HFF-Myc (cell line): ENCODE measurements at regions not wholly inside any gene's neighbourhood (a gene's known extent, or its start where the extent isn't known, plus 50 kb on each side); places are given as distances from the start of the nearest gene placed in this dataset.

Experiments
- DNase-seq: peaks from one replicate; pipeline ENCODE4 v3.0.0-alpha.2; 2011; ENCODE audit warnings: low read depth; ENCODE audit errors: extremely low read depth
- H3K4me3 ChIP-seq: replicated peaks from 2 replicates; pipeline ENCODE4 v1.5.1; 2011; ENCODE audit warnings: low read depth, mild to moderate bottlenecking, control low read depth, low read length
- CTCF ChIP-seq: IDR thresholded peaks from 2 replicates; pipeline ENCODE4 v1.5.1; 2012; ENCODE audit warnings: mild to moderate bottlenecking, low read depth, low read length, control low read depth; ENCODE audit errors: missing control alignments

- TF ChIP-seq CTCF, result no peak
- DNase-seq, result no peak
- no peak overlapping the region for H3K4me3 ChIP-seq
These were observed 374.7 kb downstream of the ZSWIM6 start for GRCh38 chr5:61706751-61707150.

GRCh38 chr5:61719124-61719523 is 387.1 kb downstream of the ZSWIM6 start:
- H3K4me3 ChIP-seq, result no peak overlapping the region
- DNase-seq, result no peak
- TF ChIP-seq CTCF, result no peak

GRCh38 chr5:61720829-61721228 is 388.8 kb downstream of the ZSWIM6 start:
- DNase-seq, result no peak
- TF ChIP-seq CTCF, result no peak
- no peak overlapping the region for H3K4me3 ChIP-seq

GRCh38 chr5:61724102-61724501 is 392.0 kb downstream of the ZSWIM6 start:
- no peak for DNase-seq
- no peak overlapping the region for H3K4me3 ChIP-seq
- no peak for TF ChIP-seq CTCF

- no peak for DNase-seq
These were observed 396.2 kb downstream of the ZSWIM6 start for GRCh38 chr5:61728287-61728686.

GRCh38 chr5:61730866-61731265 is 398.8 kb downstream of the ZSWIM6 start:
- TF ChIP-seq CTCF, result no peak
- DNase-seq, result no peak
- no peak overlapping the region for H3K4me3 ChIP-seq

More at GRCh38 chr5:61728287-61728686, 396.2 kb downstream of the ZSWIM6 start:
- no peak for TF ChIP-seq CTCF
- no peak overlapping the region for H3K4me3 ChIP-seq

GRCh38 chr5:61731267-61731945 is 399.3 kb downstream of the ZSWIM6 start:
- H3K4me3 ChIP-seq, result no peak overlapping the region
- TF ChIP-seq CTCF, result no peak
- DNase-seq, result no peak
